WTC11 (cell line): ENCODE measurements at regions not wholly inside any gene's neighbourhood (a gene's known extent, or its start where the extent isn't known, plus 50 kb on each side); places are given as distances from the start of the nearest gene placed in this dataset.

Experiments used
- ATAC-seq: fragments of 200-7000 bp; cut with Tn5 transposase; 2 replicates; pipeline ENCODE4 v1.10.0; 2021; ENCODE audit warnings: mild to moderate bottlenecking, moderate library complexity
- CTCF ChIA-PET: fragments of 300-600 bp; sonication (Branson Sonifier 250); formaldehyde crosslinking; loops from one replicate; lab custom pipeline; 2021; ENCODE audit warnings: antibody characterized with exemption; lab: Charles Lee
- POLR2A ChIA-PET: fragments of 350-600 bp; sonication (Branson Sonifier 250); formaldehyde crosslinking; loops from one replicate; lab custom pipeline; 2021; ENCODE audit warnings: antibody characterized with exemption; lab: Charles Lee
- DNase-seq: peaks from one replicate; pipeline ENCODE4 v3.0.0; 2021; ENCODE audit warnings: low spot score
- H3K27ac Mint-ChIP-seq: 2 replicates; pipeline ENCODE4 v1.8.0; 2021; ENCODE audit warnings: mixed read lengths
- H3K27me3 Mint-ChIP-seq: 2 replicates; pipeline ENCODE4 v1.8.0; 2021; ENCODE audit warnings: low read depth, mild to moderate bottlenecking, moderate library complexity, mixed read lengths
- H3K36me3 Mint-ChIP-seq: 2 replicates; pipeline ENCODE4 v1.8.0; 2021; ENCODE audit warnings: mixed read lengths
- H3K4me1 Mint-ChIP-seq: 2 replicates; pipeline ENCODE4 v1.8.0; 2022; ENCODE audit warnings: mixed read lengths
- H3K4me3 Mint-ChIP-seq: 2 replicates; pipeline ENCODE4 v1.8.0; 2021; ENCODE audit warnings: mild to moderate bottlenecking, moderate library complexity, mixed read lengths
- H3K9me3 Mint-ChIP-seq: 2 replicates; pipeline ENCODE4 v1.8.0; 2021; ENCODE audit warnings: mixed read lengths
- ATF1 ChIP-seq: sonication (generic); formaldehyde crosslinking; IDR thresholded peaks from 2 replicates; pipeline ENCODE4 v1.8.1; 2023; ENCODE audit warnings: mild to moderate bottlenecking, moderate library complexity, missing genetic modification reagents
- FOXJ3 ChIP-seq: sonication (generic); formaldehyde crosslinking; IDR thresholded peaks from 2 replicates; pipeline ENCODE4 v1.9.0; 2021; ENCODE audit warnings: missing genetic modification reagents, mild to moderate bottlenecking, borderline replicate concordance
- GTF2I ChIP-seq: fragments of 250-450 bp; sonication (Bioruptor Pico); conservative IDR thresholded peaks from 2 replicates; pipeline ENCODE4 v1.4.0; 2021; ENCODE audit warnings: mild to moderate bottlenecking
- NFYB ChIP-seq: sonication (generic); formaldehyde crosslinking; conservative IDR thresholded peaks from 2 replicates; pipeline ENCODE4 v1.8.0; 2022; ENCODE audit warnings: low read depth, missing genetic modification reagents
- NR3C1 ChIP-seq: sonication (generic); formaldehyde crosslinking; conservative IDR thresholded peaks from 2 replicates; pipeline ENCODE4 v1.8.1; 2023; ENCODE audit warnings: low read depth, mild to moderate bottlenecking, missing genetic modification reagents
- RELA ChIP-seq: sonication (generic); formaldehyde crosslinking; IDR thresholded peaks from 2 replicates; pipeline ENCODE4 v1.8.1; 2022; ENCODE audit warnings: missing genetic modification reagents, mild to moderate bottlenecking, borderline replicate concordance
- SMAD3 ChIP-seq: sonication (generic); formaldehyde crosslinking; IDR thresholded peaks from 2 replicates; pipeline ENCODE4 v1.8.0; 2022; ENCODE audit warnings: missing genetic modification reagents, mild to moderate bottlenecking, borderline replicate concordance
- SMAD4 ChIP-seq: sonication (generic); formaldehyde crosslinking; IDR thresholded peaks from 2 replicates; pipeline ENCODE4 v1.8.0; 2022; ENCODE audit warnings: mild to moderate bottlenecking, missing genetic modification reagents
- TCF7 ChIP-seq: sonication (generic); formaldehyde crosslinking; IDR thresholded peaks from 2 replicates; pipeline ENCODE4 v1.8.0; 2022; ENCODE audit warnings: mild to moderate bottlenecking, low read depth, missing genetic modification reagents, moderate library complexity
- TEAD1 ChIP-seq: sonication (generic); formaldehyde crosslinking; IDR thresholded peaks from 2 replicates; pipeline ENCODE4 v1.8.0; 2022; ENCODE audit warnings: mild to moderate bottlenecking, missing genetic modification reagents
- TEAD4 ChIP-seq: sonication (generic); formaldehyde crosslinking; IDR thresholded peaks from 2 replicates; pipeline ENCODE4 v1.8.0; 2022; ENCODE audit warnings: mild to moderate bottlenecking, missing genetic modification reagents
- ZBTB21 ChIP-seq: sonication (generic); formaldehyde crosslinking; IDR thresholded peaks from 2 replicates; pipeline ENCODE4 v1.8.1; 2023; ENCODE audit warnings: mild to moderate bottlenecking, missing genetic modification reagents, borderline replicate concordance
- ZNF138 ChIP-seq: sonication (generic); formaldehyde crosslinking; conservative IDR thresholded peaks from 2 replicates; pipeline ENCODE4 v1.8.1; 2022; ENCODE audit warnings: mild to moderate bottlenecking, moderate library complexity, missing genetic modification reagents
- ZNF219 ChIP-seq: sonication (generic); formaldehyde crosslinking; IDR thresholded peaks from 2 replicates; pipeline ENCODE4 v1.8.0; 2023; ENCODE audit warnings: missing genetic modification reagents, mild to moderate bottlenecking, borderline replicate concordance
- ZNF263 ChIP-seq: sonication (generic); formaldehyde crosslinking; IDR thresholded peaks from 2 replicates; pipeline ENCODE4 v1.8.1; 2022; ENCODE audit warnings: low read depth, mild to moderate bottlenecking, moderate library complexity, missing genetic modification reagents
- ZNF671 ChIP-seq: fragments of 250-450 bp; sonication (Bioruptor Pico); IDR thresholded peaks from 2 replicates; pipeline ENCODE4 v1.8.0; 2021; ENCODE audit warnings: mild to moderate bottlenecking
- TF ChIP-seq, protein P1 (sequence below): sonication (generic); formaldehyde crosslinking; conservative IDR thresholded peaks from 2 replicates; pipeline ENCODE4 v1.8.1; 2022; ENCODE audit warnings: mild to moderate bottlenecking, missing genetic modification reagents
- TF ChIP-seq, protein P2 (sequence below): sonication (generic); formaldehyde crosslinking; IDR thresholded peaks from 2 replicates; pipeline ENCODE4 v1.8.1; 2022; ENCODE audit warnings: low read depth, missing genetic modification reagents, borderline replicate concordance
- TF ChIP-seq, protein P3 (sequence below): fragments of 250-450 bp; sonication (Bioruptor Pico); conservative IDR thresholded peaks from 2 replicates; pipeline ENCODE4 v1.9.0; 2021; ENCODE audit warnings: mild to moderate bottlenecking
- TF ChIP-seq, protein P4 (sequence below): sonication (generic); formaldehyde crosslinking; IDR thresholded peaks from 2 replicates; pipeline ENCODE4 v1.8.0; 2023; ENCODE audit warnings: missing genetic modification reagents
- TF ChIP-seq, protein P5 (sequence below): sonication (generic); formaldehyde crosslinking; IDR thresholded peaks from 2 replicates; pipeline ENCODE4 v1.8.1; 2023; ENCODE audit warnings: mild to moderate bottlenecking, missing genetic modification reagents
- TF ChIP-seq, protein P6 (sequence below): fragments of 200-600 bp; IDR thresholded peaks from 2 replicates; pipeline ENCODE4 v1.8.0; 2022; ENCODE audit warnings: antibody characterized with exemption
- TF ChIP-seq, protein P7 (sequence below): sonication (generic); formaldehyde crosslinking; IDR thresholded peaks from 2 replicates; pipeline ENCODE4 v1.8.1; 2023; ENCODE audit warnings: mild to moderate bottlenecking, missing genetic modification reagents, borderline replicate concordance
- TF ChIP-seq, protein P8 (sequence below): sonication (generic); formaldehyde crosslinking; IDR thresholded peaks from 2 replicates; pipeline ENCODE4 v1.8.1; 2023; ENCODE audit warnings: mild to moderate bottlenecking, missing genetic modification reagents

DNA sequence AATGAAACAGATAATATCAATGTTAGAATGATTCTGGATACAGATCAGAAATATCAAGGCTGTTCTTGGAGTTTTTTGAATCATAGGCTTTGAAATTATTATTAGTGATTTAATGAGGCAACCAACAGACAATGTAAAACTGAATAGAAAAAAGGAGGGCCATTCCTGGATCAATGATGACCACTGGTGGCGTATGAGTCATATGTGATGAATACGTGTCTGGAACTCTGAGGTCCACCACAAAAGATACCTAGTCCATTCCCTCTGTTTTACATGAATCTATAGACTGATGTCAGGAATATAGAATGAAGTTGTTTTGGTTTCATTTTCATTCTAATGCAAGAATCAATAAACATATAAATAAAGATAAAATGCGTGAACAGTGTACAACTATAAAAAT lies 78.3 kb upstream of the RTL1 start (continued):
- TF ChIP-seq, protein P1, sequence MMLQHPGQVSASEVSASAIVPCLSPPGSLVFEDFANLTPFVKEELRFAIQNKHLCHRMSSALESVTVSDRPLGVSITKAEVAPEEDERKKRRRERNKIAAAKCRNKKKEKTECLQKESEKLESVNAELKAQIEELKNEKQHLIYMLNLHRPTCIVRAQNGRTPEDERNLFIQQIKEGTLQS (CRISPR knock-in tag), result no peak
- no peak for TF ChIP-seq ATF1
- no peak for TF ChIP-seq NFYB (CRISPR knock-in tag)
- no peak for TF ChIP-seq FOXJ3
- TF ChIP-seq TCF7 (CRISPR knock-in tag), result no peak
- TF ChIP-seq ZNF219 (CRISPR knock-in tag), result no peak
- no peak for TF ChIP-seq TEAD1 (CRISPR knock-in tag)
- TF ChIP-seq GTF2I (CRISPR knock-in tag), result no peak
- TF ChIP-seq TEAD4, result no peak
- TF ChIP-seq, protein P2, sequence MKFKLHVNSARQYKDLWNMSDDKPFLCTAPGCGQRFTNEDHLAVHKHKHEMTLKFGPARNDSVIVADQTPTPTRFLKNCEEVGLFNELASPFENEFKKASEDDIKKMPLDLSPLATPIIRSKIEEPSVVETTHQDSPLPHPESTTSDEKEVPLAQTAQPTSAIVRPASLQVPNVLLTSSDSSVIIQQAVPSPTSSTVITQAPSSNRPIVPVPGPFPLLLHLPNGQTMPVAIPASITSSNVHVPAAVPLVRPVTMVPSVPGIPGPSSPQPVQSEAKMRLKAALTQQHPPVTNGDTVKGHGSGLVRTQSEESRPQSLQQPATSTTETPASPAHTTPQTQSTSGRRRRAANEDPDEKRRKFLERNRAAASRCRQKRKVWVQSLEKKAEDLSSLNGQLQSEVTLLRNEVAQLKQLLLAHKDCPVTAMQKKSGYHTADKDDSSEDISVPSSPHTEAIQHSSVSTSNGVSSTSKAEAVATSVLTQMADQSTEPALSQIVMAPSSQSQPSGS, result no peak
- TF ChIP-seq RELA, result no peak
- no peak for TF ChIP-seq ZNF671 (CRISPR knock-in tag)

DNA sequence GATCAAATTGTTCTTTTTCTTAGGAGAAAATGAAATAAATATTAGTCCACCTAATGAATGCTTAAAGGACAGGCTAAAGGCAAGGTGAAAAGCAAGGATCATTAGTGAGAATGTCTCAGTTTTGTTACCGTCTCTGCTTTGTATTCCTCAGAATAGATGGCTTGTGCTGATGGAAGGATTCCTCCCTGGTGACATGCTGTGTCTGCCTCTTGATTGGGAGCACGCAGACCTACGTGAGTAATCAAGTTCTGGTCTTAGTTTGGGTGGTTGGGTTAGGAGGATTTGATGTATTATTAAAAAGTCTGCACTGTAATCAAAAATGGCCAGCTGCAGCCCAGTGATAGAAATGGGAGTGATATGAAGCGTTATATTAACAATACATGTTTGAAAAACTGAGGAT lies 78.8 kb upstream of the RTL1 start:
- ChIA-PET POLR2A (no interaction called here), CTCF (no interaction called here)
- peaks cover 16% of the 10 kb centered on the region for H3K36me3 Mint-ChIP-seq
- DNase-seq (no peak), ATAC-seq (no peak)
- no peaks in the 10 kb centered on the region for H3K4me1 Mint-ChIP-seq
- H3K27me3 Mint-ChIP-seq, result no peaks in the 10 kb centered on the region
- TF ChIP-seq, protein P3, sequence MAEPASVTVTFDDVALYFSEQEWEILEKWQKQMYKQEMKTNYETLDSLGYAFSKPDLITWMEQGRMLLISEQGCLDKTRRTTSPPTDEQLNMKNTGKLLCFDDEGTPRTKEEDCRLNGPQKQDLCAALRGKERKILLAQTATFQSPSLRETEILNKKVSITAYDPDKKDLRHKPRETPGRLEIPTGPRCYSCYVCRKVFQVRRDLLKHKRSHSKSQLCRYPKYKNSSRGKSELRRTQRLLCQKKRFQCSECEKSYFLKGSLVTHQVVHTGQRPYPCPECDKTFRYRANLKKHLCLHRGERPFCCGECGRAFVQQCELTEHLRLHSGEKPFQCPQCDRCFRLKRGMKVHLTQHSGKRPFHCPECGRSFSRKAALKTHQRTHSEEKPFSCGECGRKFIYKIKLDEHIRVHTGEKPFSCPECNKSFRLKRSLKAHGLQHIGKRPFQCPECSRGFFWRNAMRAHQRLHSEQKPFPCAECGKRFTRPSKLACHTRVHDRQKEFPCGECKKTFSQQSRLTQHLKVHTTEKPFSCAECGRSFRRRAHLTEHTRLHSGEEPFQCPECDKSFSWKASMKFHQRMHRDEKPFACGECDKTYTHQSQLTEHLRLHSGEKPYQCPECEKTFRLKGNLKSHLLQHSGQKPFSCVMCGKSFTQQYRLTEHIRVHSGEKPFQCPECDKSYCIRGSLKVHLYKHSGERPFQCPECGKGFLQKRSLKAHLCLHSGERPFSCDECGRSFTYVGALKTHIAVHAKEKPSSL, result no peak
- TF ChIP-seq SMAD4 (CRISPR knock-in tag) (no peak), NFYB (CRISPR knock-in tag) (no peak), SMAD3 (CRISPR knock-in tag) (no peak), ZBTB21 (CRISPR knock-in tag) (no peak), NR3C1 (CRISPR knock-in tag) (no peak), ZNF263 (no peak), ZNF138 (CRISPR knock-in tag) (no peak)
- TF ChIP-seq, protein P4, sequence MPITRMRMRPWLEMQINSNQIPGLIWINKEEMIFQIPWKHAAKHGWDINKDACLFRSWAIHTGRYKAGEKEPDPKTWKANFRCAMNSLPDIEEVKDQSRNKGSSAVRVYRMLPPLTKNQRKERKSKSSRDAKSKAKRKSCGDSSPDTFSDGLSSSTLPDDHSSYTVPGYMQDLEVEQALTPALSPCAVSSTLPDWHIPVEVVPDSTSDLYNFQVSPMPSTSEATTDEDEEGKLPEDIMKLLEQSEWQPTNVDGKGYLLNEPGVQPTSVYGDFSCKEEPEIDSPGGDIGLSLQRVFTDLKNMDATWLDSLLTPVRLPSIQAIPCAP (CRISPR knock-in tag), result no peak
- TF ChIP-seq, protein P5, sequence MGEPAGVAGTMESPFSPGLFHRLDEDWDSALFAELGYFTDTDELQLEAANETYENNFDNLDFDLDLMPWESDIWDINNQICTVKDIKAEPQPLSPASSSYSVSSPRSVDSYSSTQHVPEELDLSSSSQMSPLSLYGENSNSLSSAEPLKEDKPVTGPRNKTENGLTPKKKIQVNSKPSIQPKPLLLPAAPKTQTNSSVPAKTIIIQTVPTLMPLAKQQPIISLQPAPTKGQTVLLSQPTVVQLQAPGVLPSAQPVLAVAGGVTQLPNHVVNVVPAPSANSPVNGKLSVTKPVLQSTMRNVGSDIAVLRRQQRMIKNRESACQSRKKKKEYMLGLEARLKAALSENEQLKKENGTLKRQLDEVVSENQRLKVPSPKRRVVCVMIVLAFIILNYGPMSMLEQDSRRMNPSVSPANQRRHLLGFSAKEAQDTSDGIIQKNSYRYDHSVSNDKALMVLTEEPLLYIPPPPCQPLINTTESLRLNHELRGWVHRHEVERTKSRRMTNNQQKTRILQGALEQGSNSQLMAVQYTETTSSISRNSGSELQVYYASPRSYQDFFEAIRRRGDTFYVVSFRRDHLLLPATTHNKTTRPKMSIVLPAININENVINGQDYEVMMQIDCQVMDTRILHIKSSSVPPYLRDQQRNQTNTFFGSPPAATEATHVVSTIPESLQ (CRISPR knock-in tag), result no peak
- TF ChIP-seq, protein P6, sequence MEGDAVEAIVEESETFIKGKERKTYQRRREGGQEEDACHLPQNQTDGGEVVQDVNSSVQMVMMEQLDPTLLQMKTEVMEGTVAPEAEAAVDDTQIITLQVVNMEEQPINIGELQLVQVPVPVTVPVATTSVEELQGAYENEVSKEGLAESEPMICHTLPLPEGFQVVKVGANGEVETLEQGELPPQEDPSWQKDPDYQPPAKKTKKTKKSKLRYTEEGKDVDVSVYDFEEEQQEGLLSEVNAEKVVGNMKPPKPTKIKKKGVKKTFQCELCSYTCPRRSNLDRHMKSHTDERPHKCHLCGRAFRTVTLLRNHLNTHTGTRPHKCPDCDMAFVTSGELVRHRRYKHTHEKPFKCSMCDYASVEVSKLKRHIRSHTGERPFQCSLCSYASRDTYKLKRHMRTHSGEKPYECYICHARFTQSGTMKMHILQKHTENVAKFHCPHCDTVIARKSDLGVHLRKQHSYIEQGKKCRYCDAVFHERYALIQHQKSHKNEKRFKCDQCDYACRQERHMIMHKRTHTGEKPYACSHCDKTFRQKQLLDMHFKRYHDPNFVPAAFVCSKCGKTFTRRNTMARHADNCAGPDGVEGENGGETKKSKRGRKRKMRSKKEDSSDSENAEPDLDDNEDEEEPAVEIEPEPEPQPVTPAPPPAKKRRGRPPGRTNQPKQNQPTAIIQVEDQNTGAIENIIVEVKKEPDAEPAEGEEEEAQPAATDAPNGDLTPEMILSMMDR, result no peak
- TF ChIP-seq, protein P7, sequence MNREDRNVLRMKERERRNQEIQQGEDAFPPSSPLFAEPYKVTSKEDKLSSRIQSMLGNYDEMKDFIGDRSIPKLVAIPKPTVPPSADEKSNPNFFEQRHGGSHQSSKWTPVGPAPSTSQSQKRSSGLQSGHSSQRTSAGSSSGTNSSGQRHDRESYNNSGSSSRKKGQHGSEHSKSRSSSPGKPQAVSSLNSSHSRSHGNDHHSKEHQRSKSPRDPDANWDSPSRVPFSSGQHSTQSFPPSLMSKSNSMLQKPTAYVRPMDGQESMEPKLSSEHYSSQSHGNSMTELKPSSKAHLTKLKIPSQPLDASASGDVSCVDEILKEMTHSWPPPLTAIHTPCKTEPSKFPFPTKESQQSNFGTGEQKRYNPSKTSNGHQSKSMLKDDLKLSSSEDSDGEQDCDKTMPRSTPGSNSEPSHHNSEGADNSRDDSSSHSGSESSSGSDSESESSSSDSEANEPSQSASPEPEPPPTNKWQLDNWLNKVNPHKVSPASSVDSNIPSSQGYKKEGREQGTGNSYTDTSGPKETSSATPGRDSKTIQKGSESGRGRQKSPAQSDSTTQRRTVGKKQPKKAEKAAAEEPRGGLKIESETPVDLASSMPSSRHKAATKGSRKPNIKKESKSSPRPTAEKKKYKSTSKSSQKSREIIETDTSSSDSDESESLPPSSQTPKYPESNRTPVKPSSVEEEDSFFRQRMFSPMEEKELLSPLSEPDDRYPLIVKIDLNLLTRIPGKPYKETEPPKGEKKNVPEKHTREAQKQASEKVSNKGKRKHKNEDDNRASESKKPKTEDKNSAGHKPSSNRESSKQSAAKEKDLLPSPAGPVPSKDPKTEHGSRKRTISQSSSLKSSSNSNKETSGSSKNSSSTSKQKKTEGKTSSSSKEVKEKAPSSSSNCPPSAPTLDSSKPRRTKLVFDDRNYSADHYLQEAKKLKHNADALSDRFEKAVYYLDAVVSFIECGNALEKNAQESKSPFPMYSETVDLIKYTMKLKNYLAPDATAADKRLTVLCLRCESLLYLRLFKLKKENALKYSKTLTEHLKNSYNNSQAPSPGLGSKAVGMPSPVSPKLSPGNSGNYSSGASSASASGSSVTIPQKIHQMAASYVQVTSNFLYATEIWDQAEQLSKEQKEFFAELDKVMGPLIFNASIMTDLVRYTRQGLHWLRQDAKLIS (CRISPR knock-in tag), result no peak
- TF ChIP-seq, protein P8, sequence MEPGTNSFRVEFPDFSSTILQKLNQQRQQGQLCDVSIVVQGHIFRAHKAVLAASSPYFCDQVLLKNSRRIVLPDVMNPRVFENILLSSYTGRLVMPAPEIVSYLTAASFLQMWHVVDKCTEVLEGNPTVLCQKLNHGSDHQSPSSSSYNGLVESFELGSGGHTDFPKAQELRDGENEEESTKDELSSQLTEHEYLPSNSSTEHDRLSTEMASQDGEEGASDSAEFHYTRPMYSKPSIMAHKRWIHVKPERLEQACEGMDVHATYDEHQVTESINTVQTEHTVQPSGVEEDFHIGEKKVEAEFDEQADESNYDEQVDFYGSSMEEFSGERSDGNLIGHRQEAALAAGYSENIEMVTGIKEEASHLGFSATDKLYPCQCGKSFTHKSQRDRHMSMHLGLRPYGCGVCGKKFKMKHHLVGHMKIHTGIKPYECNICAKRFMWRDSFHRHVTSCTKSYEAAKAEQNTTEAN (CRISPR knock-in tag), result no peak
- no peaks in the 10 kb centered on the region for H3K9me3 Mint-ChIP-seq
- no peak overlapping the region for H3K4me3 Mint-ChIP-seq
- no peak overlapping the region for H3K27ac Mint-ChIP-seq
